NOMO-1 treated with DMSO at 0.1 percent for 48 hours (cell line): ENCODE measurements at regions not wholly inside any gene's neighbourhood (a gene's known extent, or its start where the extent isn't known, plus 50 kb on each side); places are given as distances from the start of the nearest gene placed in this dataset.

Experiments used
- DNase-seq: peaks from one replicate; lab custom pipeline; 2025; ENCODE audit not compliant: unreplicated experiment; lab: John Stamatoyannopoulos, UW

- DNase-seq = no peak
These were observed 170.4 kb downstream of the KCNE4 start for GRCh38 chr2:223222397-223222796.

GRCh38 chr2:223223156-223223555 is 171.2 kb downstream of the KCNE4 start:
- DNase-seq = no peak

DNA sequence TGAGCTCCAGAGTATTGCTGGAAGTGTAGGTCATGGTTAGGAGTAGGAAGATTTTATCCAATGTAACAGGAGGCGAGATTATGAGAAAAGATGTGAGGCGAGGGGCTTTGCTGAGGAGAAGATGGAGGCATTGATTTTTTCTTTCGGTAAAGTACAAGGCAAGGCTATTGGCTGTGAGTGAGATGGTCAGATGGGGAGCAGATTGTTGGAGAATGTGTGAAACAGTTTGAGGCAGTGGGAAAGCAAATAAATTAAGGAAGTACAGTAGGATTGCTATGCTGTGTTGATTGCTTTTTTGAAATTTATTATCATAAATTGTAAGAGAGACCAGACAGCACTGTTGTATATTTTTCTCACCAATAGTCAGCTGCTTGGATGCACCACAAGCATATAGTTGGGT is 173.3 kb downstream of the KCNE4 start:
- DNase-seq = no peak

- no peak for DNase-seq
These were observed 174.3 kb downstream of the KCNE4 start for GRCh38 chr2:223226264-223226663.

DNA sequence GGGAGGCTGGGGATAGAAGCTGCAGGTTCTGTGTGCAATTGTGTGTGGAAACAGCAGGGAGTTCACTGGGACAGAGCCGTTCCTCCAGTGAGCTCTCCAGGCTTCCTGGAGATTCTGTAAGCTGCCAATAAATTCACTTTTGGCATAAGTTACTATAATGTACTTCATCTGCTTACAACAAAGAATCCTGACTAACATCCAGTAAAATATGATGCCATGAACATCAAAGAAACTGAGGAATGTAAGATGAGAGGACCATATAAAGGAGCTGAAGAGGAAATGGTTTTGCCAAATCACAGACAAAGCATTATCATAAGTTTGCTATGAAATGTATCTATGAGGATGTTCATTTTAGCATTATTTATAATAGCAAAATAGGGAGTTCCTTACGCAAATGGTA is 175.3 kb downstream of the KCNE4 start:
- no peak for DNase-seq

DNA sequence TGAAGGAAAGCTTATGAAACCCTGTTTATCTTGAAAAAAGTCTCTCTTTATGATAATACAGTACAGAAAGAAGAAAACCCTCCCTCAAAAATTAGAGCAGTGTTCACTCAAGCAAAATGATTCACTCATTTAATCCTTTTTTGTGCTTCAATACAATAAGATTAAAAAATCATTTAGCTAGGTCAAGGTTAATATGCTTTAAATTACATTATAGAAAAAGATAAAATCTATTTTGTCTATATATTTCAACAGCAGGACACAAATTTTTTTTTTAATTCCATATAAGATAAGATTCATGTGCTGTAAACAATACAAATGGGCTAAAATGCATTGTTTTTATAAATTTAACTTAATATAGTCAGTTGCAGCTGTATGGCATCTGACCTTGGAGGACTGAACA is 176.9 kb downstream of the KCNE4 start:
- no peak for DNase-seq

GRCh38 chr2:223230352-223230751 is 178.4 kb downstream of the KCNE4 start:
- DNase-seq = no peak

DNA sequence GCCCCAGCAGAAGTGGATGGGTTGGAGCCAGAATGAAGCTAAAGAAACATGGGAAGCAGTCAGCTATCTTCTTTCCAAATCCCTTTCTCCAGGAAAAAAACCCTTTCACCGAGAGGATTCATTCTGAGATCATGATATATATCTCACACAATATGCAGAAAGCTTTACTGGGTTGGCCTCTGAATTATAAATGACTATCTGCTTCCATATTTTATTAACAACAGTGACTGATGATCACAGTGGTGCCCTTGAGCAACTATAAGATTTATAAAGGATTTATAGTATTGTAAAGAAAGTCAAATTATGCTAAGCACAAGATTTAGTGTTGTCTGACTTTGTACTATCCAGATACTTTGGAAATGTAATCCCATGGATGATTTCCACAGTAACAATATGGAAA is 180.3 kb downstream of the KCNE4 start:
- DNase-seq = no peak

- no peak for DNase-seq
These were observed 180.9 kb downstream of the KCNE4 start for GRCh38 chr2:223232896-223233295.

GRCh38 chr2:223235986-223236385 is 184.0 kb downstream of the KCNE4 start:
- DNase-seq = no peak

DNA sequence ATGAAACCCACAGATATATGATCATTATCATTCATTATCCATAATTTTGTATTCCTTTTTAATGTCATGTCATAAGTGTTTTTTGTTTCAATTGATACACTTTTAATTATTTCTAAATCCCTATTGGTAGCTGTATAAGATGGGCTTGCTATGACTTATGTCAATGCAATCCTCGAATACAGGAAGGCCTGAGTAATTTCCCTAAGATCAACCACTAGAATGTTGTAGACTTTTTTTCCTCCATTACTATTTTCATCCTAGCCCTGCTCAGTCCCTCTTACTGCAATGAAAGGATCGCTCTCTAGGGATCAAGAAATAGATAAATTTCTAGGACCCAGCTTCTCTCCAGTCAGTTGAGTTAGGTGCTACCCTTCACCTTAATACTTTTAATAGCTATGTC is 186.3 kb downstream of the KCNE4 start:
- no peak for DNase-seq

DNA sequence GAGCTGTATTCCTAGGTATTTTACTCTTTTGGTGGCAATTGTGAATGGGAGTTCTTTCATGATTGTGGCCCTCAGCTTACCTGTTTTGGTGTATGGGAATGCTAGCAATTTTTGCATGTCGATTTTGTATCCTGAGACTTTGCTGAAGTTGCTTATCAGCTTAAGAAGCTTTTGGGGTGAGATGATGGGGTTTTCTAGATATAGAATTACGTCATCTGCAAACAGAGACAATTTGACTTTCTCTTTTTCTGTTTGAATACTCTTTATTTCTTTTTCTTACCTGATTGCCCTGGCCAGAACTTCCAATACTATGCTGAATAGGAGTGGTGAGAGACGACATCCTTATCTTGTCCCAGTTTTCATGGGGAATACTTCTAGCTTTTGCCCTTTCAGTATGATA is 191.2 kb downstream of the KCNE4 start:
- DNase-seq = no peak

DNA sequence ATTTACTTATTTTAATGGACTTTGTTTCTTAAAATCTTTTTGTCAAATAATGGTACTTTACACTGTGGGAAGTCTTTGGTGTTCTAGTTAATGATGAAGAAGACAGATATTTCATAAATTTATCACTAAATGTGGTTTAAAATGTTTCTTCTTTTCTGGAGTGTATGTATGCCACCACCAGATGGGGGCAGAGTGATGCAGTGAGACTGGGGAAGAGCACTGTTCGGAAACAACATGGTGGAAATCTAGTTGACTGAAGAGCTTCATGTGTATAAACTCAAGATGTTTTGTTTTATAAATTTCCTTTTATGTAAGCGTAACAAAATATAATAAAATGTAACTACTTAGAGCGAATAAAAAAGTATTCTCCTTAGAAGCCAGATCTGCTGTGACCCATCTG is 195.1 kb downstream of the KCNE4 start:
- peak; percentile 22 for DNase-seq

DNA sequence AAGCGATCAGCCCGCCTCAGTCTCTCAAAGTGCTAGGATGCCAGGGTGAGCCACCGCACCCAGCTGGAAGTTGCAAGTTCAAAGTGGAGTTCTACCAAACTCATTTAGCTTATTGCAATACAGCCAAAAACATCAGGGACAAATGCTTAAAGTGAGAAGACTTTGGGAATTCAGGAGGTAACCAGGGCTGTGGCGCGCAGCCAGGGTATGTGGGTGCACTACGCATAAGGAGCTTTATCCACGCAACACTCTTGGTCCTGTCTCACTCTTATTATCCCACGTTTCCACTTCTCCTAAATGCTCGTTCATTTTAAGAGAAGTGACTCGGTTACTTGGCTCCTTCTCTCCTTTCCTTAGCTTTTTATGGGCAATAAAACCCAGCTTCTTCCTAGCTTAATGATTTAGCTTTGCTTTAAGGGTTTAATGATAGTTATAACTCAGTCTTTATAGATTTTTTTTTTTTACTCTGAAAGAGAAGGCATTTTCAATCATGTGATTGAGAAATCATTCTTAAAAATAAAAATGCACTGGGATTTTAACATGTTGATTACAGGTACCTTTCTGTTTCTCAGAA is 199.8 kb downstream of the KCNE4 start:
- no peak for DNase-seq

GRCh38 chr2:223260681-223261080 is 208.7 kb downstream of the KCNE4 start:
- no peak for DNase-seq

DNA sequence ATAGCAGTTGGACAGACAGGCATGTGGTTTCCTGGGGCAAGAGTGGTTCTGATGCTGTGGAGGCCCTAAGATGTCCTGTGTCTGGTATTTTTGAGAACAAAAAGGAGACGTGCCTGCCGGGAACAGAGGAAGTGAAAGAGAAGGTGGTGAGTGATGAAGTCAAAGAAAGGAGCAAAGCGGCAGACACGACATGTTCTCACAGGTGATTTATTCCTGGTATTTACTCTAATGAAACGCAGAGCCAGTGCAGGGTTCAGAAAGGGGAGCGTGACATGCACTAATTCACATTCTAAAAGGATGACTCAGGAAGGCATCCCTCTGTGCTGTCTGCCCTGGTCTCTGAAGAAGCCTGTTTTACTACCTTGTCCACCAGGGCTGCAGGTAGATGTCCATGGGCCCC is 211.0 kb downstream of the KCNE4 start:
- peak; percentile 77 for DNase-seq

DNA sequence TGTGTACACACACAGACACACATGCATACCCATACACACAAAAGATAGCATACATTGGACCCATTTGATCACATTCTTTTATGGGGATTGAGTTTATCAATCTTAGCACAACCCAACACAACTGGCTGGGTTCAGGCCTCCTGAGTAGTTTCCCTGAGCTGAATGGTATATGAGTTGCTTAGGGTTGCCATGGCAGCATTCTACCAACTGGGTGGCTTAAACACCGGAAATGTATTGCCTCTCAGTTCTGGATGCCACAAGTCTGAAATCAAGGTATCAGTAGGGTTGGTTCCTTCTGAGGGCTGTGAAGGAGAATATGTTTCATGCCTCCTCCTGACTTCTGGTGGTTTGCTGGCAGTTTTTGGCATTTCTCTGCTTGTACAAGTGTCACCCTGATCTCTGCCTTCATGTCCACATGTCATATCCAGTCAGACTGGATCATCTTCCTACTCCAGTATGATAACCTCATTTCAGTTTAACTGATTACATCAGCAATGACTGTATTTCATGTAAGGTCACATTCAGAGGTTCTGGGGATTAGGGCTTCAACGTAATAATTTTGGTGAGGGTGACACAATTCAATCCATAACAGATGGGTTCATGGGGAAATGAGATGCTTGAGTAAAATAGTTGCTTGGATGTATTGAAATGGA is 212.7 kb downstream of the KCNE4 start:
- no peak for DNase-seq

- no peak for DNase-seq
These were observed 215.4 kb downstream of the KCNE4 start for GRCh38 chr2:223267160-223267951.

- no peak for DNase-seq
These were observed 217.4 kb downstream of the KCNE4 start for GRCh38 chr2:223269386-223269785.

DNA sequence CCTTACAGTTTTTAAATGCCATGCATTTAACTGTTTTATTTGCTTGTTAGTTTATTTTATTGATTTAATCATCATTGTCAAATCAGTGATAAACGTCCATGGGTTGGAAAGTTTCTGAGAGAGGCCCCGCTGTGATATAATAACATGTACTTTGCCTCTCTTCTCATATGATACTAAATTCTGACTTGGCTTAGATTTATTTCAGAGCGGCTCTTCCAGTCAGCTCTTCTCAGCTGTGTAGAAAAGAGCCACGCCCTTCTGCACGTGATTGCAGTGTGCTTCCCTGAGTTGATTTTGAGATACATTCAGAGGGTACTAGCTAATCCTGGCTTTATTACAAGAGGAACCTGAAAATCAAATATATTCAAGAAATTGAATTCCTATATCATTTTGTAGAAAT is 218.6 kb downstream of the KCNE4 start:
- DNase-seq = no peak

GRCh38 chr2:223273995-223274394 is 222.0 kb downstream of the KCNE4 start:
- DNase-seq = no peak

DNA sequence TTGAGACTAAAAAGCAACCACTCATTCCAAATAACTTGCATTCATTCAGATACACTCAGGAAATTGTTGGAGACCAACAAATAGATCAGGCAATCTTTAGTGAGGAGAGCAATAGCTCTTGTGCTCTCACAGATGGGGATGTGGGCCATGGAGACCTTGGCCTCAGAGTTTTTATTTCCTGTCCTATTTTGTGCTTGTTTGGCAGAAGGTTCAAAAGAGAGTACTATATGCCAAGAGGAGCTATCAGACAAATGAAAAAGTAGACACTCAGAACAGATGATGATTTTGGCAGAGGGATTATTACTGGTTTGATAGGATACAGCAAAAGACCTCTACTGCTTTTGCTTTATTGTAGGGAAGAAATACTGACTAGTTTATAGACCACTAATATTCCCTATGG is 230.2 kb downstream of the KCNE4 start:
- DNase-seq = no peak
